Lower leg skin (tissue), 3 donors: ENCODE measurements at regions not wholly inside any gene's neighbourhood (a gene's known extent, or its start where the extent isn't known, plus 50 kb on each side); places are given as distances from the start of the nearest gene placed in this dataset.

ENCODE experiments used
- CTCF ChIP-seq, 3 donors: fragments of 450-650 bp; IDR thresholded peaks; one replicate each; pipeline ENCODE4 v1.5.1; 2016; ENCODE audit warnings: antibody characterized with exemption in 3 of 3, mild to moderate bottlenecking in 3 of 3, moderate library complexity in 2 of 3
- POLR2A ChIP-seq, 2 donors: fragments of 450-650 bp; IDR thresholded peaks; one replicate each; pipeline ENCODE4 v1.6.1; 2016 to 2017; ENCODE audit warnings: antibody characterized with exemption in 2 of 2, mild to moderate bottlenecking in 1 of 2, moderate library complexity in 1 of 2

- TF ChIP-seq CTCF (IDR thresholded peaks at IDR 0.05), result no peak
- no peak for TF ChIP-seq POLR2A (IDR thresholded peaks at IDR 0.05)
These were observed 663.6 kb downstream of the PCDH7 start for GRCh38 chr4:31383767-31384166.
